HCT116 (cell line): ENCODE measurements at regions not wholly inside any gene's neighbourhood (a gene's known extent, or its start where the extent isn't known, plus 50 kb on each side); places are given as distances from the start of the nearest gene placed in this dataset.

Source experiments
- ATAC-seq: fragments of 200-7000 bp; cut with Tn5 transposase; 2 replicates; pipeline ENCODE4 v1.9.1; 2020; ENCODE audit warnings: mild to moderate bottlenecking, moderate library complexity
- BruUV-seq: library from RNA; stranded (reverse); fragments of 400-500 nt; replicated peaks from 2 replicates; lab custom pipeline; 2021; lab: Mats Ljungman, UMichigan
- CTCF ChIA-PET: fragments of 300-600 bp; sonication (Branson Sonifier 250); formaldehyde crosslinking; loops from one replicate; lab custom pipeline; 2021; ENCODE audit warnings: antibody characterized with exemption; lab: Charles Lee
- POLR2A ChIA-PET: fragments of 300-600, 350-600 bp; sonication (Branson Sonifier 250); formaldehyde crosslinking; loops from one replicate; lab custom pipeline; 2021; ENCODE audit warnings: antibody characterized with exemption; lab: Charles Lee
- RAD21 ChIA-PET, 2 experiments: fragments of 300-600 bp; sonication (Branson Sonifier 250); formaldehyde crosslinking; loops; one replicate each; lab custom pipeline; 2023; ENCODE audit warnings: low total read pairs in 2 of 2; ENCODE audit not compliant: uncharacterized antibody in 2 of 2, unreplicated experiment in 2 of 2, low non-redundant PET in 1 of 2; lab: Charles Lee
- DNase-seq: peaks from one replicate; pipeline ENCODE4 v3.0.0-alpha.2; 2010; ENCODE audit warnings: low read depth, low spot score
- H2AFZ ChIP-seq: fragments of 200-600 bp; shearing (Covaris generic), sonication (generic); 2 replicates; pipeline ENCODE4 v1.6.1; 2017; ENCODE audit warnings: low read depth, mixed run types, mixed read lengths, antibody characterized with exemption, low read length; ENCODE audit not compliant: poor library complexity, severe bottlenecking
- H3K27ac ChIP-seq: 2 replicates; pipeline ENCODE4 v1.5.1; 2012; ENCODE audit warnings: low read depth, low read length
- H3K27me3 ChIP-seq: fragments of 200-600 bp; sonication (generic); 2 replicates; pipeline ENCODE4 v1.6.1; 2016; ENCODE audit warnings: mixed run types, low read length, mixed read lengths; ENCODE audit not compliant: insufficient read depth
- H3K36me3 ChIP-seq, 2 experiments: fragments of 200-500 bp in 1 of 2; fragments of 200-600 bp in 1 of 2; sonication (Bioruptor generic) in 1 of 2; sonication (generic) in 1 of 2; 2 replicates each; pipeline versions ENCODE4 v1.5.1 to v1.6.1; 2014 to 2016; ENCODE audit warnings: low read length in 2 of 2, inconsistent platforms in 1 of 2, mixed read lengths in 1 of 2, mixed run types in 1 of 2; ENCODE audit not compliant: insufficient read depth in 2 of 2, control insufficient read depth in 1 of 2
- H3K4me1 ChIP-seq, 2 experiments: fragments of 200-600 bp in 1 of 2; sonication (generic) in 1 of 2; 2 replicates each; pipeline versions ENCODE4 v1.5.1 to v1.6.1; 2012 to 2017; ENCODE audit warnings: low read length in 2 of 2, inconsistent platforms in 1 of 2, mild to moderate bottlenecking in 1 of 2, mixed read lengths in 1 of 2, mixed run types in 1 of 2, moderate library complexity in 1 of 2; ENCODE audit not compliant: insufficient read depth in 2 of 2, control insufficient read depth in 1 of 2
- H3K4me2 ChIP-seq: fragments of 200-600 bp; sonication (generic); 2 replicates; pipeline ENCODE4 v1.6.1; 2017; ENCODE audit warnings: mixed run types, low read length, mixed read lengths
- H3K4me3 ChIP-seq, 2 experiments: fragments of 200-600 bp in 1 of 2; sonication (generic) in 1 of 2; replicated peaks in 1 of 2; 2 replicates each; pipeline ENCODE4 v1.5.1; 2011 to 2016; ENCODE audit warnings: low read length in 2 of 2, control low read depth in 1 of 2, low read depth in 1 of 2, mild to moderate bottlenecking in 1 of 2, mixed read lengths in 1 of 2, mixed run types in 1 of 2
- H3K79me2 ChIP-seq: fragments of 200-600 bp; sonication (generic); 2 replicates; pipeline ENCODE4 v1.6.1; 2017; ENCODE audit warnings: mild to moderate bottlenecking, mixed run types, low read length, moderate library complexity, mixed read lengths; ENCODE audit not compliant: insufficient read depth
- H3K9ac ChIP-seq: fragments of 200-600 bp; sonication (generic); 2 replicates; pipeline ENCODE4 v1.6.1; 2016; ENCODE audit warnings: low read length, mixed read lengths
- H3K9me2 ChIP-seq: fragments of 200-600 bp; sonication (generic), shearing (Covaris generic); 2 replicates; pipeline ENCODE4 v1.6.1; 2017; ENCODE audit warnings: mixed run types, mild to moderate bottlenecking, moderate library complexity; ENCODE audit not compliant: insufficient read depth
- H3K9me3 ChIP-seq, 2 experiments: fragments of 200-500 bp in 1 of 2; fragments of 200-600 bp in 1 of 2; sonication (Bioruptor generic) in 1 of 2; sonication (generic) in 1 of 2; 2 replicates each; pipeline ENCODE4 v1.6.1; 2014 to 2017; ENCODE audit warnings: low read length in 2 of 2, mixed read lengths in 2 of 2, inconsistent platforms in 1 of 2, low read depth in 1 of 2, mild to moderate bottlenecking in 1 of 2, mixed run types in 1 of 2, moderate library complexity in 1 of 2; ENCODE audit not compliant: control insufficient read depth in 1 of 2, insufficient read depth in 1 of 2
- H4K20me1 ChIP-seq: fragments of 200-600 bp; sonication (generic), shearing (Covaris generic); 2 replicates; pipeline ENCODE4 v1.6.1; 2017; ENCODE audit warnings: mixed run types, mild to moderate bottlenecking, moderate library complexity; ENCODE audit not compliant: insufficient read depth
- CBX3 ChIP-seq: IDR thresholded peaks from 2 replicates; pipeline ENCODE4 v1.6.1; 2012; ENCODE audit warnings: low read depth
- CEBPB ChIP-seq: IDR thresholded peaks from 2 replicates; pipeline ENCODE4 v1.6.1; 2012; ENCODE audit warnings: low read depth
- EGR1 ChIP-seq: IDR thresholded peaks from 2 replicates; pipeline ENCODE4 v1.6.1; 2012; ENCODE audit warnings: low read depth
- ELF1 ChIP-seq: IDR thresholded peaks from 2 replicates; pipeline ENCODE4 v1.6.1; 2012; ENCODE audit warnings: low read depth, borderline replicate concordance
- EZH2phosphoT487 ChIP-seq: fragments of 200-600 bp; IDR thresholded peaks from 2 replicates; pipeline ENCODE4 v1.6.1; 2018; ENCODE audit warnings: antibody characterized with exemption, borderline replicate concordance
- FOSL1 ChIP-seq: IDR thresholded peaks from 2 replicates; pipeline ENCODE4 v1.6.1; 2012; ENCODE audit warnings: low read depth
- JUND ChIP-seq: IDR thresholded peaks from 2 replicates; pipeline ENCODE4 v1.6.1; 2012
- POLR2A ChIP-seq: IDR thresholded peaks from 2 replicates; pipeline ENCODE4 v1.7.0; 2011; ENCODE audit warnings: borderline replicate concordance; ENCODE audit not compliant: insufficient read depth, insufficient read length; ENCODE audit errors: extremely low read depth
- POLR2AphosphoS5 ChIP-seq: IDR thresholded peaks from 2 replicates; pipeline ENCODE4 v1.6.1; 2011; ENCODE audit warnings: mild to moderate bottlenecking, low read depth, low read length, moderate library complexity
- SIN3A ChIP-seq: IDR thresholded peaks from 2 replicates; pipeline ENCODE4 v1.6.1; 2012; ENCODE audit warnings: low read depth
- SP1 ChIP-seq: IDR thresholded peaks from 2 replicates; pipeline ENCODE4 v1.6.1; 2012; ENCODE audit warnings: low read depth
- TCF7L2 ChIP-seq: IDR thresholded peaks from 2 replicates; pipeline ENCODE4 v1.7.0; 2011; ENCODE audit warnings: borderline replicate concordance, inconsistent platforms; ENCODE audit not compliant: insufficient read depth, insufficient read length; ENCODE audit errors: extremely low read depth
- YY1 ChIP-seq: IDR thresholded peaks from 2 replicates; pipeline ENCODE4 v1.6.1; 2011; ENCODE audit warnings: low read length, low read depth, moderate library complexity, mild to moderate bottlenecking; ENCODE audit not compliant: insufficient replicate concordance; ENCODE audit errors: extremely low read depth
- ZFX ChIP-seq: fragments of 450-650 bp; IDR thresholded peaks from 2 replicates; pipeline ENCODE4 v1.6.1; 2017
- intact Hi-C: fragments of 100-400 bp; cut with micrococcal nuclease; formaldehyde crosslinking; loops from 2 replicates; pipeline ENCODE4 v1.10.0; 2022
- TF ChIP-seq, protein P1 (sequence below): IDR thresholded peaks from 2 replicates; pipeline ENCODE4 v1.6.1; 2012
- TF ChIP-seq, protein P2 (sequence below): IDR thresholded peaks from 2 replicates; pipeline ENCODE4 v1.6.1; 2011; ENCODE audit warnings: mild to moderate bottlenecking, low read length, moderate library complexity; ENCODE audit not compliant: insufficient replicate concordance; ENCODE audit errors: extremely low read depth
- TF ChIP-seq, protein P3 (sequence below), 3 experiments: fragments of 200-600 bp in 1 of 3; sonication (generic) in 1 of 3; IDR thresholded peaks in 2 of 3; conservative IDR thresholded peaks in 1 of 3; 2 replicates each; pipeline ENCODE4 v1.5.1; 2012 to 2017; ENCODE audit warnings: low read depth in 2 of 3, low read length in 2 of 3, antibody characterized with exemption in 1 of 3, borderline replicate concordance in 1 of 3, control low read depth in 1 of 3, mild to moderate bottlenecking in 1 of 3, mixed read lengths in 1 of 3, mixed run types in 1 of 3, moderate library complexity in 1 of 3; ENCODE audit not compliant: insufficient read depth in 1 of 3

DNA sequence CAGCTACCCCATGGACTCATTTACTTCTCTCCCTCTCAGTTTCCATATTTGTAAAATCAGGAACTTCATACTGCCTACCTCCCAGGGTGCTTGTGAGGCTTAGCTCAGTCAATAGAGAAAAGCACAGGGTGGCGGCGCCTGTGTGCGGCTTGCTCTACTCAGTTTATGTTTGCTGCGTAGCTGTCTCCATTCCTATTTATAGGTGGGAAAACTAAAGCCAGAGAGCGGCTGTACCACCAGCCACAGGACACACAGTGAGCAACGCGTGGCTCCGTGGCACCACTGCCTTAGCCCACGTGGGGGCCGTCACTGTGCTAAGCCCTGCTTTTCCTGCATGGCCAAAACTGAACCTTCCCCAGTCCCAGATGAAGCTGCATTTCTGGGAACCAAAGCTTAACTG lies 292.4 kb downstream of the TEX29 start:
- no peak overlapping the region for H3K9ac ChIP-seq
- TF ChIP-seq POLR2AphosphoS5: no peak
- TF ChIP-seq, all 23 proteins: peak for 0
- H3K9me2 ChIP-seq: no peaks in the 10 kb centered on the region
- no peak overlapping the region for H3K4me2 ChIP-seq
- H3K27ac ChIP-seq: no peak overlapping the region
- H3K27me3 ChIP-seq: peaks cover 57% of the 10 kb centered on the region
- no peaks in the 10 kb centered on the region for H3K9me3 ChIP-seq
- POLR2A ChIA-PET: no interaction called here
- H3K4me3 ChIP-seq: no peak overlapping the region
- H2AFZ ChIP-seq: no peak overlapping the region
- intact Hi-C loops: no loop called here
- ATAC-seq: no peak
- H3K36me3 ChIP-seq: no peaks in the 10 kb centered on the region
- CTCF ChIA-PET: no interaction called here
- H3K4me1 ChIP-seq: no peaks in the 10 kb centered on the region
- RAD21 ChIA-PET: no interaction called here
- DNase-seq: no peak
- no peaks in the 10 kb centered on the region for H4K20me1 ChIP-seq
- BruUV-seq: no TSS peak
- H3K79me2 ChIP-seq: no peaks in the 10 kb centered on the region

DNA sequence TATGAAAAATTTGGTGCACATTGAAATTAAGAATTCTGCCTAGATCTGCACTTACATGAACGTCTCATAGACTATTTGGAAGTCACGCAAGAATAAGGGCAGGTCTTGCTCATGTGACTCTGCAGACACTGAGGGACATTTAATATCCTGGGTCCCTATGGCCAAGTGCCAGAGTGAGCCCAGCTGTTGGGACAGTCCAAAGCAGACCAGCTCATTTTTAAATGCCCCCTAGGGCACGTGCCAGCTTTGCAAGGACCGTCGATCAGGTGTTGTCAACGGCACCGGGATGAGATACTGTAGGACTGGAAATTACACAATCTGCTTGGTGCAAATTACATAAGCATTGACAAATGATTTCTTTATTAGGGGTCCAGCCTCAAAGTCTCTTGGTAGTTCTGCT lies 293.6 kb downstream of the TEX29 start:
- Histone ChIP-seq H3K27me3 (peaks cover 60% of the 10 kb centered on the region), H4K20me1 (no peaks in the 10 kb centered on the region), H2AFZ (no peak overlapping the region), H3K4me2 (no peak overlapping the region), H3K4me1 (no peaks in the 10 kb centered on the region), H3K4me3 (no peak overlapping the region), H3K9me2 (no peaks in the 10 kb centered on the region), H3K27ac (no peak overlapping the region), H3K36me3 (no peaks in the 10 kb centered on the region), H3K9ac (no peak overlapping the region), H3K79me2 (no peaks in the 10 kb centered on the region), H3K9me3 (no peaks in the 10 kb centered on the region)
- POLR2A ChIA-PET: no interaction called here
- no peak for DNase-seq
- CTCF ChIA-PET: no interaction called here
- ATAC-seq: no peak
- intact Hi-C loops: no loop called here
- no TSS peak for BruUV-seq
- RAD21 ChIA-PET: no interaction called here
- TF ChIP-seq SIN3A (no peak), CBX3 (no peak), FOSL1 (no peak), YY1 (no peak), ELF1 (no peak), JUND (no peak), EGR1 (no peak), TCF7L2 (no peak), CEBPB (no peak), POLR2A (no peak), ZFX (no peak), SP1 (no peak), EZH2phosphoT487 (no peak), POLR2AphosphoS5 (no peak)
- TF ChIP-seq, protein P1, sequence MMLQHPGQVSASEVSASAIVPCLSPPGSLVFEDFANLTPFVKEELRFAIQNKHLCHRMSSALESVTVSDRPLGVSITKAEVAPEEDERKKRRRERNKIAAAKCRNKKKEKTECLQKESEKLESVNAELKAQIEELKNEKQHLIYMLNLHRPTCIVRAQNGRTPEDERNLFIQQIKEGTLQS: no peak
- TF ChIP-seq, protein P2, sequence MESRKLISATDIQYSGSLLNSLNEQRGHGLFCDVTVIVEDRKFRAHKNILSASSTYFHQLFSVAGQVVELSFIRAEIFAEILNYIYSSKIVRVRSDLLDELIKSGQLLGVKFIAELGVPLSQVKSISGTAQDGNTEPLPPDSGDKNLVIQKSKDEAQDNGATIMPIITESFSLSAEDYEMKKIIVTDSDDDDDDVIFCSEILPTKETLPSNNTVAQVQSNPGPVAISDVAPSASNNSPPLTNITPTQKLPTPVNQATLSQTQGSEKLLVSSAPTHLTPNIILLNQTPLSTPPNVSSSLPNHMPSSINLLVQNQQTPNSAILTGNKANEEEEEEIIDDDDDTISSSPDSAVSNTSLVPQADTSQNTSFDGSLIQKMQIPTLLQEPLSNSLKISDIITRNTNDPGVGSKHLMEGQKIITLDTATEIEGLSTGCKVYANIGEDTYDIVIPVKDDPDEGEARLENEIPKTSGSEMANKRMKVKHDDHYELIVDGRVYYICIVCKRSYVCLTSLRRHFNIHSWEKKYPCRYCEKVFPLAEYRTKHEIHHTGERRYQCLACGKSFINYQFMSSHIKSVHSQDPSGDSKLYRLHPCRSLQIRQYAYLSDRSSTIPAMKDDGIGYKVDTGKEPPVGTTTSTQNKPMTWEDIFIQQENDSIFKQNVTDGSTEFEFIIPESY: no peak
- TF ChIP-seq, protein P3, sequence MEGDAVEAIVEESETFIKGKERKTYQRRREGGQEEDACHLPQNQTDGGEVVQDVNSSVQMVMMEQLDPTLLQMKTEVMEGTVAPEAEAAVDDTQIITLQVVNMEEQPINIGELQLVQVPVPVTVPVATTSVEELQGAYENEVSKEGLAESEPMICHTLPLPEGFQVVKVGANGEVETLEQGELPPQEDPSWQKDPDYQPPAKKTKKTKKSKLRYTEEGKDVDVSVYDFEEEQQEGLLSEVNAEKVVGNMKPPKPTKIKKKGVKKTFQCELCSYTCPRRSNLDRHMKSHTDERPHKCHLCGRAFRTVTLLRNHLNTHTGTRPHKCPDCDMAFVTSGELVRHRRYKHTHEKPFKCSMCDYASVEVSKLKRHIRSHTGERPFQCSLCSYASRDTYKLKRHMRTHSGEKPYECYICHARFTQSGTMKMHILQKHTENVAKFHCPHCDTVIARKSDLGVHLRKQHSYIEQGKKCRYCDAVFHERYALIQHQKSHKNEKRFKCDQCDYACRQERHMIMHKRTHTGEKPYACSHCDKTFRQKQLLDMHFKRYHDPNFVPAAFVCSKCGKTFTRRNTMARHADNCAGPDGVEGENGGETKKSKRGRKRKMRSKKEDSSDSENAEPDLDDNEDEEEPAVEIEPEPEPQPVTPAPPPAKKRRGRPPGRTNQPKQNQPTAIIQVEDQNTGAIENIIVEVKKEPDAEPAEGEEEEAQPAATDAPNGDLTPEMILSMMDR (IDR thresholded peaks at IDR 0.05 in 2 of 3, conservative IDR thresholded peaks at IDR 0.05 in 1 of 3; ENCODE audit: borderline replicate concordance in 1 of 3, insufficient read depth in 1 of 3, low read depth in 2 of 3, low read length in 2 of 3): no peak
